ENCODE measurements at regions not wholly inside any gene's neighbourhood (a gene's known extent, or its start where the extent isn't known, plus 50 kb on each side); places are given as distances from the start of the nearest gene placed in this dataset.

- no peak for TF ChIP-seq CTCF (IDR thresholded peaks at IDR 0.05; ENCODE audit: insufficient read depth, low read length)
- TF ChIP-seq POLR2AphosphoS5 (IDR thresholded peaks at IDR 0.05; ENCODE audit: low read depth): no peak
- TF ChIP-seq GABPA (IDR thresholded peaks at IDR 0.05; ENCODE audit: low read depth): no peak
- TF ChIP-seq REST (IDR thresholded peaks at IDR 0.05; ENCODE audit: insufficient replicate concordance, low read depth): no peak
- TF ChIP-seq SPI1 (IDR thresholded peaks at IDR 0.05; ENCODE audit: borderline replicate concordance, low read depth): no peak
These were observed 2227.7 kb downstream of the TP53TG3F start for GRCh38 chr16:35687071-35687470.
